CD4-positive, alpha-beta T cell treated with Interleukin-15 for 1 hour (primary cell): ENCODE measurements at regions not wholly inside any gene's neighbourhood (a gene's known extent, or its start where the extent isn't known, plus 50 kb on each side); places are given as distances from the start of the nearest gene placed in this dataset.
"Not testable (repeated sequence)": the region's sequence is repeated elsewhere in the genome, so short reads cannot be mapped to it uniquely, and the experiment has no call there.

Experiments
- DNase-seq: peaks from one replicate; pipeline ENCODE4 v3.0.0-alpha.2; 2020

- DNase-seq: no peak
These were observed 58.0 kb downstream of the CGGBP1 start for GRCh38 chr3:88000853-88001252.

GRCh38 chr3:87997966-87998365 is 60.8 kb downstream of the CGGBP1 start:
- DNase-seq: no peak

GRCh38 chr3:87997298-87997697 is 61.5 kb downstream of the CGGBP1 start:
- DNase-seq: peak; percentile 47

DNA sequence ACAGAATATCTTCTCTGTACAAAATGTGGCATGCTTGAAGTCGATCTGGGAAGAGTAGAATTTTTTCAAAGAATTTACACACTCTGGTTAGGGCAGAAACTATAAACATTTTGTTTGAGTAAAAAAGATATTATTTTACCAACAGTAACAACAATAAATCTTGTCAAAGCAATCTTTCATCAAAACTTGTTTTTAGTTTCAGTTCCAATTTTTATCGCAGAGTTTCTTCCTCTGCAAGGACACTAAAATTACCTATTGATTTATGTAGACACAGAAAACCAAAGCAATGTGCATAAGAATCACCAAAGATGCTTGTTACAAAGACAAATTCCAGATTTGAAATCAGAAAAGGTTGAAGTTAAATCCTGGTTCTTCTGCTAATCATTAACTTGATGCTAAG is 61.9 kb downstream of the CGGBP1 start:
- no peak for DNase-seq

DNA sequence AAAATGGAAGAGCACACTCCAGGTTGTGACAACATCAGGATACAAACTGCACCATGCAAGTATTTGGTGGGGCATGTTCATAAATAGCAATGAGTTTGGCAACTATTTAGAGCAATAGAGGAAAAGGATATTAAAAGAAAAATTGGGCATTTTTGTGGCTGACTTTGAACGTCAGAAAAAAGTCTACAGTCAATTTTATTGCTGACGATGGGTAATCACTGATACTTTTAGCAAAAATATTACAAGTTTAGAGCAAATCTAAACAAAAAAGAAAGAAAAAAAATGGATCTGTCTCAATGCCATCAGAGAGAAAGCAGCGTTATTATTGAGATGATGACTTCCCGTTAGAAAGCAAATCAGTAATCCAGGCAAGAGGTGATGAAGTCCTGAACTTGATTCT is 65.2 kb downstream of the CGGBP1 start:
- no peak for DNase-seq

- no peak for DNase-seq
These were observed 70.9 kb downstream of the CGGBP1 start for GRCh38 chr3:87987952-87988351.

DNA sequence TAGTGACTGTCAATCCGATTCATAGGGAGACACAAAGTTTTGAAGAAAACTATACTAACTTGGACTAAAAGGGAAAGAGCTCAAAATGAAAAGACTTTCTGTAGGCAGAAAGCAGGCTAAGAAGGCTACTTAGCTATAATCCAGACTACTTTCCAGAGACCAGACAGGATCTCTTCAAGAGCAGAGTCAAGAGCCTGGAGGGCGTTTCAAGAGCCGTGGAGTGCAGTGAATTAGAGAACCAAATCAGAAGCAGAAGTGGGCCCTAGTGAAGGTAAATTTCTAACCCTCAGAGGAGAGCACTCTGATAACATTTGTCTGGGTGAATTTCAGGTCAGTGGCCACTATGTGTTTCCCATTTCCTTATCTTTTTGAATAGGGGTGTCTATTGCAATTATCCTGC is 76.4 kb downstream of the CGGBP1 start:
- no peak for DNase-seq

DNA sequence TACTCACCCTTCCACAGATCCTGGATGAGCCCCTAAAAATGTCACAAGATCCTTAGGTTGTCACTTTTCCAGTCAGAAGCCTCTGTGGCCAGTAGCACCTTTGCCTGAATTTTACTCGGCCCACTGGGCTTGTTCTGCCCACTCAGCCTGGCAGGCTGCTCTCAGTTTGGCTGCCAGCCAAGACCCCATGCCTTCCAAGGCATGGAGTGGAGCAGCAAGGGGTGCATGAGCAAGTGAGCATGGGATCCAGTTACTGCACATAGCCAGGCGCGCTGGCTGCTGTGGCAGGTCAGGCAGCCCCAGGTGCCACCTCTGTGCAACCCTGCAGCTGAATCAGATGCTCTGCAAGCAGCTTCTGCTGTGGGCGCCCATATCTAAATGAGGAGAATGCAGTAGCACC is 79.3 kb downstream of the CGGBP1 start:
- DNase-seq: no peak

GRCh38 chr3:87977765-87978164 is 81.0 kb downstream of the CGGBP1 start:
- DNase-seq: no peak

GRCh38 chr3:87975716-87976115 is 83.1 kb downstream of the CGGBP1 start:
- DNase-seq: no peak

DNA sequence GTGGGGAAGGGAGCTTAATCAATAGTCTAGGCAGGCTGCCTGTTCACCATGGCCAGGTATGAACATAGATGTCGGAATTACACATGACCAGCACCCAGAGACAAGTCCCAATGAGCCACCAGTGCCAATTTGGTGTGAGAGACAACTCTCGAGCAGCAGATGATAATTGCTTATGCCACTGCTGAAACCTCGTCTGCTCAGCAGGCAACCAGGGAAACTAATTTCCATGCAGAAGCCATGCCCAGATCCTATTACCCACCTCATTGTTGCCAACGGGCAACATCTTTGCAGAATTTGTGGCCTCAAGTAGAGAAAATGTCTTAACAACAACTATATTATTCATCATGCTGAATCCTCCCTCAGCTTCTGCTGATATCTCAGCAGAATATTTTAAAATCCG is 84.9 kb downstream of the CGGBP1 start:
- DNase-seq: no peak

GRCh38 chr3:87969620-87970019 is 89.2 kb downstream of the CGGBP1 start:
- DNase-seq: no peak

- DNase-seq: no peak
These were observed 90.1 kb downstream of the CGGBP1 start for GRCh38 chr3:87968668-87969067.

- no peak for DNase-seq
These were observed 100.5 kb downstream of the CGGBP1 start for GRCh38 chr3:87958289-87958688.

- no peak for DNase-seq
These were observed 101.2 kb downstream of the CGGBP1 start for GRCh38 chr3:87957575-87957974.

- no peak for DNase-seq
These were observed 109.0 kb downstream of the CGGBP1 start for GRCh38 chr3:87949879-87950208.

GRCh38 chr3:87949189-87949878 is 109.5 kb downstream of the CGGBP1 start:
- DNase-seq: no peak

DNA sequence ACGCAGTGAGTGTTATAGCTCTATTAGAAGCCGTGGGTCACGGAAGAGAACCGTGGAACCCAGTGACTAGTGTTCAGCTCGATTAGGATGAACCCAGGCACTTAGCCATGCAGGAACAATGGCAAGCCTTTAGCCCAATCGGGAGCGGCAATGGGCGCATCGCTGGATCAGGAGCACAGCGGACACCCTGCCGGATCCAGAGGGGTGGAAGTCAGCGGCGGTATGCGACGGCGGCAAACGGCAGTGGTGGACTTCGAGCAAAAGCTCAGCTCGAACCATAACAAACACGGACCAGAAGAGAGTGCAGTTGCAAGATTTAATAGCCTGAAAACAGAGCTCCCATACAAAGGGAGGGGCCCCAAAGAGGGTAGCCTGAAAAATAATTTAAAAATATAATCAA is 112.8 kb downstream of the CGGBP1 start:
- not testable (repeated sequence) for DNase-seq

- DNase-seq: not testable (repeated sequence)
These were observed 116.5 kb downstream of the CGGBP1 start for GRCh38 chr3:87942256-87942655.

GRCh38 chr3:87924485-87924884 is 134.3 kb downstream of the CGGBP1 start:
- DNase-seq: no peak

GRCh38 chr3:87920549-87920948 is 138.3 kb downstream of the CGGBP1 start:
- DNase-seq: no peak

DNA sequence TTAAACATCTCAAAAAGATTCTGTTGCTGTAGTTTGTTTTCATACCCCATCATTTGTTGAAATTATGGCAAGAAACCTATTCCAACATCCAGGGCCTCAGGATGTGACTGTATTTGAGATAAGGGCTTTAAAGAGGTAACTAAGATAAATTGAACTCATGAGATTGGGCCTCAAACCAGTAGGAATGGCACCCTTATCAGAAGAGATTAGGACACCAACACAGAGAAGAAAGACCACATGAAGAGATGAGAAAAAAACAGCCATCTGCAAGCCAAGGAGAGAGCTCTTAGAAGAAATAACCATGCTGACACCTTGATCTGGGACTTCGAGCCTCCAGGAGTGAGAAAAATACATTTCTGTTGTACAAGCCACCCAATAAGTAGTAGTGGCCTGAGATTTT is 157.7 kb downstream of the CGGBP1 start:
- no peak for DNase-seq

DNA sequence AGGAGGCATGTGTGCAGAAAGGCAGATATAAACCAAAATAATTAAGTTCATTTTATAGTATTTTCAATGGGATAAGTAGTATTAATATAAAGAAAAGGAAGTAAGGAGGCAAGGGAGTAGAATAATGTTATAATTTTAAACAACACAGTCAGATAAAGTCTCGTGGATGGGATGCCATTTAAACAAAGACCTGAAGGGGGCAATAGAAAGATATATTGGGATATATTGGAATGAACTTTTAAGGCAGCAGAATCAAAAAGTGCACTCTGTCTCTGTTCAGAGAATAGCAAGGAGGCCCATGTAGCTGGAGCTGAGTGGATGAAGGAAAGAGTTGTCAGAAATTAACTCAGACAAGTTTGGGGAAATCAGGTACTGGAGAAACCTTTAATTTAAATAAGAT is 158.7 kb downstream of the CGGBP1 start:
- no peak for DNase-seq

- no peak for DNase-seq
These were observed 159.8 kb downstream of the CGGBP1 start for GRCh38 chr3:87898971-87899370.

DNA sequence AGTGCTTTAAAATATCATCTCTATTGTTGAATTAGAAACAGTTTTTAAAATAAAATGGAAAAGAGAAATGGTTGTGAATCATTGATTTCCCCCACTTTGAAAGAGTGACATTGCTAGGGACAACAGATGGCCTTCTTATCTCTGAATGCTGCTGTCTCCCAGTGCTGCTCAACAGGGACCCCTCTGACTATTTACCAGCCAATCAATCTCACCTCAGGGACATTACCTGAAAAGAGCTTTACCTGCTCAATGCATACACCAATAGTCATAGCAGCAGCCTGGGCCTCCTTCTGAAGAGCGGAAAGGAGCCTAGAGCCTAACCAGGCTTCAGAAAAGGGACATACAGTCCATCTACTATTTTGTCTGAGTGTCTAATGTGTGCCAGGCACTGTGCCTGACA is 162.8 kb downstream of the CGGBP1 start:
- no peak for DNase-seq

DNA sequence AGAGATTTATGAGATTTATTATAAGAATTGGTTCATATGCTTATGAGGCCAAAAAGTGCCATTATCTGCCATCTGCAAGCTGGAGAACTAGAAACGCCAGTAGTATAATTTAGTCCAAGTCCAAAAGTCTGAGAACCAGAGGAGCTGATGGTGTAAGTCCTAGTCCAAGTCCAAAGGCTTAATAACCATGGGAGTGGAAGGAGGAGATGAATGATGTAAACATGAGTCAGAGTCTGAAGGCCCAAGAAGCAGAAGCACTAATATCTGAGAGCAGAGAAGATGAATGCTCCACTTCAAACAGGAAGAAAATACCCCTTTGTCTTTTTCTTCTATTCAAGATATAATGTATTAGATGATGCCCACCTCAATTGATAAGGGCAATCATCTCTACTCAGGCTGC is 185.7 kb downstream of the CGGBP1 start:
- no peak for DNase-seq
